Peyer's patch (tissue), 4 donors: ENCODE measurements at regions not wholly inside any gene's neighbourhood (a gene's known extent, or its start where the extent isn't known, plus 50 kb on each side); places are given as distances from the start of the nearest gene placed in this dataset.

ENCODE experiments used
- DNase-seq, 3 donors: peaks; one replicate each; pipeline ENCODE4 v3.0.0-alpha.2; 2017 to 2019
- H3K27ac ChIP-seq, 4 donors: fragments of 200-600 bp; sonication (generic); one replicate each; pipeline ENCODE4 v1.5.1; 2016 to 2019
- H3K27me3 ChIP-seq, 2 donors: fragments of 200-600 bp; sonication (generic); one replicate each; pipeline ENCODE4 v1.5.1; 2019
- H3K36me3 ChIP-seq, 3 donors: fragments of 200-600 bp; sonication (generic); one replicate each; pipeline ENCODE4 v1.5.1; 2016 to 2019
- H3K4me1 ChIP-seq, 4 donors: fragments of 200-600 bp; sonication (generic); one replicate each; pipeline ENCODE4 v1.5.1; 2016 to 2019
- H3K4me3 ChIP-seq, 4 donors: fragments of 200-600 bp; sonication (generic); 1 replicate in 3 of 4; 2 replicates in 1 of 4; pipeline ENCODE4 v1.5.1; 2016 to 2019; ENCODE audit warnings: mild to moderate bottlenecking in 1 of 4
- H3K9me3 ChIP-seq, 4 donors: fragments of 200-600 bp; sonication (generic); one replicate each; pipeline ENCODE4 v1.5.1; 2016 to 2019; ENCODE audit warnings: mild to moderate bottlenecking in 1 of 4
- CTCF ChIP-seq, 6 experiments: fragments of 450-650 bp in 4 of 6; fragments of 200-600 bp in 2 of 6; sonication (generic) in 1 of 6; IDR thresholded peaks; one replicate each; pipeline ENCODE4 v1.5.1; 2017 to 2019; ENCODE audit warnings: antibody characterized with exemption in 6 of 6, mild to moderate bottlenecking in 3 of 6, moderate library complexity in 1 of 6
- POLR2A ChIP-seq, 2 donors: fragments of 450-650 bp; IDR thresholded peaks; one replicate each; pipeline ENCODE4 v1.5.1; 2017; ENCODE audit warnings: antibody characterized with exemption in 2 of 2, mild to moderate bottlenecking in 2 of 2, moderate library complexity in 2 of 2

- no peak for TF ChIP-seq CTCF (IDR thresholded peaks at IDR 0.05)
- TF ChIP-seq POLR2A (IDR thresholded peaks at IDR 0.05) = no peak
- Histone ChIP-seq H3K4me3 (no peak overlapping the region), H3K27me3 (no peaks in the 10 kb centered on the region), H3K36me3 (no peaks in the 10 kb centered on the region), H3K27ac (no peak overlapping the region), H3K4me1 (no peaks in the 10 kb centered on the region), H3K9me3 (no peaks in the 10 kb centered on the region)
- no peak for DNase-seq
Measured at GRCh38 chr13:32905864-32906180, 110.4 kb upstream of the KL start.

- Histone ChIP-seq H3K27ac (no peak overlapping the region), H3K4me3 (no peak overlapping the region), H3K27me3 (no peaks in the 10 kb centered on the region), H3K36me3 (no peaks in the 10 kb centered on the region), H3K4me1 (no peaks in the 10 kb centered on the region), H3K9me3 (no peaks in the 10 kb centered on the region)
- TF ChIP-seq CTCF (IDR thresholded peaks at IDR 0.05) (no peak), POLR2A (IDR thresholded peaks at IDR 0.05) (no peak)
- no peak for DNase-seq
Measured at GRCh38 chr13:32907211-32907610, 109.0 kb upstream of the KL start.

DNA sequence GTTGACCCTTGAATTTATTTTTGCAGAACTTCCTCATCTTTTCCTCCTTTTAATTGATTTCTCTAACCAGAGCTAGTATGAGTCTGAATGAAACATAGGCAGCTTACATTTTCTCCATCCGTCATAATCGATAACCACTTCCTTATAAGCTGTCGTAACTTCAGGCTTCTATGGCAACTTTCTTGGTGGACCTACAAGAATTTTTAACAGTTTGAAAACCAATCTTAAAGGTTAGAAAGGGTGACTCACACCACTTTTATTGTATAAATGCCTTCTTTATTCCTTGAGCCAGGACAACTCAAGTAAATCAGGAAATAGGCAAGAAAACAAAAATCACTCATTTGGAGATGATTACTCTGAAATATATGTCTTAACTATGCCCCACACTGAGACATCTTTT, 105.7 kb upstream of the KL start:
- Histone ChIP-seq H3K27ac (no peak overlapping the region), H3K36me3 (no peaks in the 10 kb centered on the region), H3K27me3 (no peaks in the 10 kb centered on the region), H3K4me3 (no peak overlapping the region), H3K9me3 (no peaks in the 10 kb centered on the region), H3K4me1 (no peaks in the 10 kb centered on the region)
- DNase-seq = no peak
- TF ChIP-seq POLR2A (IDR thresholded peaks at IDR 0.05) (no peak), CTCF (IDR thresholded peaks at IDR 0.05) (no peak)

DNA sequence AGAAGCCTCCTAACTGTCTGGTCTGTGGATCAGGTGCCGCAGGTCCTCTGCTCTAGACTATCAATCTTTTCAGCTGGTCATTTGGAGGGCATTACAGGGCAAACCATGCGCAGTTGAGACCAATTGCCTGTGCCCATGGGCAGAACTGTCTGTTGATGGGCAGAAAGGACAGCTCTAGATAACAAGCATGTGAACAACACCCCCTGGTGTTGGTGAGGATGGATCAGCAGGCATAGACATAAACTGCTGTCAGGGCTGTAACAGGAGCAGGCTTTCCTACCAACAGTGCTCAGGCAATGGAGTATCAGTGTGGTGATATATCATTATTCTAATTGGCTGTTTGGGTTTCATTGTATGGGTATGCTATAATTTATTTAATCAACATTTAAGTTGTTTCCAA, 104.7 kb upstream of the KL start:
- Histone ChIP-seq H3K36me3 (no peaks in the 10 kb centered on the region), H3K9me3 (no peaks in the 10 kb centered on the region), H3K4me3 (no peak overlapping the region), H3K4me1 (no peaks in the 10 kb centered on the region), H3K27me3 (no peaks in the 10 kb centered on the region), H3K27ac (no peak overlapping the region)
- DNase-seq = no peak
- TF ChIP-seq CTCF (IDR thresholded peaks at IDR 0.05) = peak in 2 of 6 experiments; percentile 7 to 18
- TF ChIP-seq POLR2A (IDR thresholded peaks at IDR 0.05) = no peak

DNA sequence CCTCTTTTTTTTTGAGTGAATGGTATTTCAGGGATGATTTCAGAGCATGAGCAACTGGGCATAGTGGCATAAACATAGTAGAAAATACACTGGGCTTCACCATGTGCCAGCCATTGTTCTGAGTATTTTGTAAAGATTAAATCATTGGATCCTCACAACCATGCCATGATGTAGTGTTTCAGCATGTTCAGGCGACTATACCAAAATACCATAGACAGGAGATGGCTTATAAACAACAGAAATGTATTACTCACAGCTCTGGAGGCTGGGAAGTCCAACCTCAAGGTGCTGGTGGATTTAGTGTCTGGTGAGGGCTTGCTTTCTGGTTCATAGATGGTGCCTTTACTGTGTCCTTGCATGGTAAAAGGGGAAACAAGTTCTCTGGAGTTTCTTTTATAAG, 101.5 kb upstream of the KL start:
- Histone ChIP-seq H3K36me3 (no peaks in the 10 kb centered on the region), H3K9me3 (no peaks in the 10 kb centered on the region), H3K4me3 (no peak overlapping the region), H3K27ac (no peak overlapping the region), H3K27me3 (no peaks in the 10 kb centered on the region), H3K4me1 (no peaks in the 10 kb centered on the region)
- no peak for DNase-seq
- no peak for TF ChIP-seq CTCF (IDR thresholded peaks at IDR 0.05)
- TF ChIP-seq POLR2A (IDR thresholded peaks at IDR 0.05) = no peak

DNA sequence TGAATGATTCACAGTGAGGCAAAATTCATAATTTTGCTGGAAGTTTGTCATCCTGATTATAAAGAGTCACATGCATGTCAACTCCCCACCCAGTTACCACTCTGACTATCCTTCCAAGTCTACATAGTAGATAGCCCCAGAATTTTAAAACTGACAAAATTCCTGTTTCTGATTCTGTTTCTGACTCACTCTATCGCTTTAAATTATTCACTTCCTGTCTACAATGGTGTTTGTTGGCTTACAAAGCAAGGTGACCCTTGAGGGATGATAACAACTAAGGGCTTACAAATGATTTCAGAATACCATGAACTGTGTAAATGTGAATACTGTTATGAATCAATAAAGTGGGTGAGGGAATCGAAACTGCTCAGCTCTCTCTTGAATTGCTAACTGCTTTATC, 98.7 kb upstream of the KL start:
- Histone ChIP-seq H3K27ac (no peak overlapping the region), H3K36me3 (no peaks in the 10 kb centered on the region), H3K4me3 (no peak overlapping the region), H3K27me3 (no peaks in the 10 kb centered on the region), H3K4me1 (no peaks in the 10 kb centered on the region), H3K9me3 (no peaks in the 10 kb centered on the region)
- TF ChIP-seq POLR2A (IDR thresholded peaks at IDR 0.05) (no peak), CTCF (IDR thresholded peaks at IDR 0.05) (no peak)
- no peak for DNase-seq
